ENCODE measurements at regions not wholly inside any gene's neighbourhood (a gene's known extent, or its start where the extent isn't known, plus 50 kb on each side); places are given as distances from the start of the nearest gene placed in this dataset.

DNA sequence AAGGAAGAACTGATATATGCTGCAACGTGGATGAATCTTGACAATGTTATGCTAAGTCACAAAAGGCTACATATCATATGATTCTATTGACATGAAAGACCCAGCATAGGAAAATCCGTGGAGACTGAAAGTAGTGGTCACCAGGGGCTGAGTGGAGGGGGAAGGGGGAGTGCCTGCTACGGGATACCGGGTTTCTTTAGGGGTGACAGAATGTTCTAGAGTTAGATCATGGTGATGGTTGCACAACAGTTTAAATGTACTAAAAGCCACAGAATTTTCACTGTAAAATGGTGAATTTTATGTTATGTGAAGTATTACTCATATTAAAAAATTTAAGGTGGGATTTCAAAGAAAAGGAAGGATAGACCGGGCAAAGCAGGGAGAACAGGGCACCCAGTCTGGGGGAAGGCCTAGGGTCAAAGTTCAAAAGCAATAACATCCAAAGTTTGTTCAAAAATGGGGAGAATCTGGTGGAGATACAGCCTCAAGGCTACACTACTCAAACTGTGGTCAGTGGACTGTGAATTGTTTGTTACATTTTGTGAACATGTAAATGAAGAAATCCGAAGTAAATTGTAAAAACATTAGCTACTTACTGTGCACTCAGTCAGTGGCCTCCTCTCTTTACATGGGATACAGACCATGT is 74.2 kb upstream of the FNDC3B start:
- TF ChIP-seq, protein P1, sequence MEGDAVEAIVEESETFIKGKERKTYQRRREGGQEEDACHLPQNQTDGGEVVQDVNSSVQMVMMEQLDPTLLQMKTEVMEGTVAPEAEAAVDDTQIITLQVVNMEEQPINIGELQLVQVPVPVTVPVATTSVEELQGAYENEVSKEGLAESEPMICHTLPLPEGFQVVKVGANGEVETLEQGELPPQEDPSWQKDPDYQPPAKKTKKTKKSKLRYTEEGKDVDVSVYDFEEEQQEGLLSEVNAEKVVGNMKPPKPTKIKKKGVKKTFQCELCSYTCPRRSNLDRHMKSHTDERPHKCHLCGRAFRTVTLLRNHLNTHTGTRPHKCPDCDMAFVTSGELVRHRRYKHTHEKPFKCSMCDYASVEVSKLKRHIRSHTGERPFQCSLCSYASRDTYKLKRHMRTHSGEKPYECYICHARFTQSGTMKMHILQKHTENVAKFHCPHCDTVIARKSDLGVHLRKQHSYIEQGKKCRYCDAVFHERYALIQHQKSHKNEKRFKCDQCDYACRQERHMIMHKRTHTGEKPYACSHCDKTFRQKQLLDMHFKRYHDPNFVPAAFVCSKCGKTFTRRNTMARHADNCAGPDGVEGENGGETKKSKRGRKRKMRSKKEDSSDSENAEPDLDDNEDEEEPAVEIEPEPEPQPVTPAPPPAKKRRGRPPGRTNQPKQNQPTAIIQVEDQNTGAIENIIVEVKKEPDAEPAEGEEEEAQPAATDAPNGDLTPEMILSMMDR (optimal IDR thresholded peaks at IDR 0.05 in 1 of 3, IDR thresholded peaks at IDR 0.05 in 1 of 3, conservative IDR thresholded peaks at IDR 0.05 in 1 of 3; ENCODE audit: extremely low read depth in 1 of 3, insufficient read depth in 2 of 3, low read length in 3 of 3) = no peak
- no peak for TF ChIP-seq EZH2 (IDR thresholded peaks at IDR 0.05; ENCODE audit: low read length)

Data from keratinocyte (primary cell).